HEK293 (cell line): ENCODE measurements at regions not wholly inside any gene's neighbourhood (a gene's known extent, or its start where the extent isn't known, plus 50 kb on each side); places are given as distances from the start of the nearest gene placed in this dataset.

Experiments used
- EGR2 ChIP-seq: fragments of 450-650 bp; formaldehyde crosslinking; IDR thresholded peaks from 2 replicates; pipeline ENCODE4 v1.5.1; 2016; ENCODE audit warnings: low read depth, missing biosample characterization, missing genetic modification characterization
- GFI1B ChIP-seq: fragments of 450-650 bp; formaldehyde crosslinking; IDR thresholded peaks from 2 replicates; pipeline ENCODE4 v1.5.1; 2016; ENCODE audit warnings: missing biosample characterization, missing genetic modification characterization
- GLIS2 ChIP-seq: fragments of 450-650 bp; formaldehyde crosslinking; IDR thresholded peaks from 2 replicates; pipeline ENCODE4 v1.5.1; 2016; ENCODE audit warnings: missing biosample characterization, missing genetic modification characterization
- HIC1 ChIP-seq: fragments of 450-650 bp; formaldehyde crosslinking; IDR thresholded peaks from 2 replicates; pipeline ENCODE4 v1.5.1; 2016; ENCODE audit warnings: missing biosample characterization, missing genetic modification characterization
- MZF1 ChIP-seq: fragments of 450-650 bp; formaldehyde crosslinking; IDR thresholded peaks from 2 replicates; pipeline ENCODE4 v1.5.1; 2017; ENCODE audit warnings: missing biosample characterization, missing genetic modification characterization, borderline replicate concordance
- OSR2 ChIP-seq: fragments of 450-650 bp; formaldehyde crosslinking; IDR thresholded peaks from 2 replicates; pipeline ENCODE4 v1.5.1; 2016; ENCODE audit warnings: missing biosample characterization, missing genetic modification characterization
- PRDM10 ChIP-seq: fragments of 450-650 bp; formaldehyde crosslinking; IDR thresholded peaks from 2 replicates; pipeline ENCODE4 v1.5.1; 2016; ENCODE audit warnings: missing biosample characterization, missing genetic modification characterization
- PRDM4 ChIP-seq: fragments of 450-650 bp; formaldehyde crosslinking; IDR thresholded peaks from 2 replicates; pipeline ENCODE4 v1.5.1; 2017; ENCODE audit warnings: missing biosample characterization, missing genetic modification characterization
- SP7 ChIP-seq: fragments of 450-650 bp; formaldehyde crosslinking; IDR thresholded peaks from 2 replicates; pipeline ENCODE4 v1.5.1; 2016; ENCODE audit warnings: missing biosample characterization, missing genetic modification characterization
- ZBTB10 ChIP-seq: fragments of 450-650 bp; formaldehyde crosslinking; IDR thresholded peaks from 2 replicates; pipeline ENCODE4 v1.5.1; 2016; ENCODE audit warnings: missing biosample characterization, missing genetic modification characterization
- ZBTB21 ChIP-seq: fragments of 450-650 bp; formaldehyde crosslinking; IDR thresholded peaks from 2 replicates; pipeline ENCODE4 v1.5.1; 2017; ENCODE audit warnings: missing biosample characterization, missing genetic modification characterization
- ZBTB7A ChIP-seq: fragments of 450-650 bp; formaldehyde crosslinking; IDR thresholded peaks from 2 replicates; pipeline ENCODE4 v1.5.1; 2016; ENCODE audit warnings: low read depth, missing biosample characterization, missing genetic modification characterization
- ZFP41 ChIP-seq: fragments of 450-650 bp; formaldehyde crosslinking; IDR thresholded peaks from 2 replicates; pipeline ENCODE4 v1.5.1; 2016; ENCODE audit warnings: missing biosample characterization, missing genetic modification characterization, borderline replicate concordance
- ZNF26 ChIP-seq: fragments of 450-650 bp; formaldehyde crosslinking; IDR thresholded peaks from 2 replicates; pipeline ENCODE4 v1.5.1; 2016; ENCODE audit warnings: missing biosample characterization, missing genetic modification characterization
- ZNF302 ChIP-seq: fragments of 450-650 bp; formaldehyde crosslinking; IDR thresholded peaks from 2 replicates; pipeline ENCODE4 v1.5.1; 2016; ENCODE audit warnings: missing biosample characterization, missing genetic modification characterization, low read depth
- ZNF549 ChIP-seq: fragments of 450-650 bp; IDR thresholded peaks from 2 replicates; pipeline ENCODE4 v1.5.1; 2018; ENCODE audit warnings: missing biosample characterization, missing genetic modification characterization, mild to moderate bottlenecking, inconsistent platforms, moderate library complexity
- ZNF555 ChIP-seq: fragments of 450-650 bp; formaldehyde crosslinking; conservative IDR thresholded peaks from 2 replicates; pipeline ENCODE4 v1.5.1; 2017; ENCODE audit warnings: missing biosample characterization, mild to moderate bottlenecking, missing genetic modification characterization, inconsistent platforms
- ZNF596 ChIP-seq: fragments of 450-650 bp; IDR thresholded peaks from 2 replicates; pipeline ENCODE4 v1.5.0; 2018; ENCODE audit warnings: missing biosample characterization, mild to moderate bottlenecking, missing genetic modification characterization, moderate library complexity
- ZNF623 ChIP-seq: fragments of 450-650 bp; formaldehyde crosslinking; IDR thresholded peaks from 2 replicates; pipeline ENCODE4 v1.5.1; 2016; ENCODE audit warnings: missing biosample characterization, missing genetic modification characterization
- ZNF645 ChIP-seq: fragments of 450-650 bp; formaldehyde crosslinking; IDR thresholded peaks from 2 replicates; pipeline ENCODE4; 2016; ENCODE audit warnings: missing biosample characterization, missing genetic modification characterization
- ZNF707 ChIP-seq: fragments of 450-650 bp; formaldehyde crosslinking; IDR thresholded peaks from 2 replicates; pipeline ENCODE4 v1.5.1; 2016; ENCODE audit warnings: missing biosample characterization, missing genetic modification characterization
- ZNF76 ChIP-seq: fragments of 450-650 bp; formaldehyde crosslinking; IDR thresholded peaks from 2 replicates; pipeline ENCODE4; 2016; ENCODE audit warnings: low read depth, missing biosample characterization, missing genetic modification characterization, borderline replicate concordance
- ZSCAN18 ChIP-seq: fragments of 450-650 bp; formaldehyde crosslinking; IDR thresholded peaks from 2 replicates; pipeline ENCODE4 v1.5.1; 2016; ENCODE audit warnings: missing biosample characterization, missing genetic modification characterization
- ZSCAN23 ChIP-seq: fragments of 450-650 bp; formaldehyde crosslinking; IDR thresholded peaks from 2 replicates; pipeline ENCODE4 v1.5.1; 2016; ENCODE audit warnings: missing biosample characterization, missing genetic modification characterization

- TF ChIP-seq ZFP41 (tag by site-specific recombination) = no peak
- TF ChIP-seq ZNF707 (tag by site-specific recombination) = no peak
- TF ChIP-seq GLIS2 = no peak
- TF ChIP-seq ZNF26 (tag by site-specific recombination) = no peak
- no peak; the same call in none of the 2 replicates for TF ChIP-seq OSR2 (tag by site-specific recombination)
- no peak for TF ChIP-seq ZNF645 (tag by site-specific recombination)
- no peak for TF ChIP-seq ZSCAN18 (tag by site-specific recombination)
- TF ChIP-seq MZF1 = no peak
- TF ChIP-seq PRDM4 (tag by site-specific recombination) = no peak
- TF ChIP-seq ZNF623 (tag by site-specific recombination) = no peak
- no peak for TF ChIP-seq ZNF76 (tag by site-specific recombination)
- no peak for TF ChIP-seq ZBTB21
- TF ChIP-seq ZBTB7A = no peak
- TF ChIP-seq SP7 (tag by site-specific recombination) = no peak
- no peak for TF ChIP-seq ZNF302
- TF ChIP-seq ZNF555 (tag by site-specific recombination) = no peak
- TF ChIP-seq PRDM10 = peak; percentile 62
- TF ChIP-seq EGR2 (tag by site-specific recombination) = no peak
- TF ChIP-seq HIC1 (tag by site-specific recombination) = no peak
- TF ChIP-seq ZNF596 (tag by site-specific recombination) = no peak
- no peak for TF ChIP-seq ZBTB10
- TF ChIP-seq ZSCAN23 = no peak
- no peak for TF ChIP-seq GFI1B (tag by site-specific recombination)
- no peak for TF ChIP-seq ZNF549 (tag by site-specific recombination)
Observed at GRCh38 chr6:3617192-3617631, 134.3 kb downstream of the PXDC1 start (continued).
